HG03442 (cell line): ENCODE measurements at regions not wholly inside any gene's neighbourhood (a gene's known extent, or its start where the extent isn't known, plus 50 kb on each side); places are given as distances from the start of the nearest gene placed in this dataset.

ENCODE experiments used
- ATAC-seq: cut with Tn5 transposase; IDR thresholded peaks from one replicate; pipeline ENCODE4 v1.9.1; 2021; ENCODE audit warnings: mild to moderate bottlenecking, moderate library complexity; ENCODE audit not compliant: unreplicated experiment

DNA sequence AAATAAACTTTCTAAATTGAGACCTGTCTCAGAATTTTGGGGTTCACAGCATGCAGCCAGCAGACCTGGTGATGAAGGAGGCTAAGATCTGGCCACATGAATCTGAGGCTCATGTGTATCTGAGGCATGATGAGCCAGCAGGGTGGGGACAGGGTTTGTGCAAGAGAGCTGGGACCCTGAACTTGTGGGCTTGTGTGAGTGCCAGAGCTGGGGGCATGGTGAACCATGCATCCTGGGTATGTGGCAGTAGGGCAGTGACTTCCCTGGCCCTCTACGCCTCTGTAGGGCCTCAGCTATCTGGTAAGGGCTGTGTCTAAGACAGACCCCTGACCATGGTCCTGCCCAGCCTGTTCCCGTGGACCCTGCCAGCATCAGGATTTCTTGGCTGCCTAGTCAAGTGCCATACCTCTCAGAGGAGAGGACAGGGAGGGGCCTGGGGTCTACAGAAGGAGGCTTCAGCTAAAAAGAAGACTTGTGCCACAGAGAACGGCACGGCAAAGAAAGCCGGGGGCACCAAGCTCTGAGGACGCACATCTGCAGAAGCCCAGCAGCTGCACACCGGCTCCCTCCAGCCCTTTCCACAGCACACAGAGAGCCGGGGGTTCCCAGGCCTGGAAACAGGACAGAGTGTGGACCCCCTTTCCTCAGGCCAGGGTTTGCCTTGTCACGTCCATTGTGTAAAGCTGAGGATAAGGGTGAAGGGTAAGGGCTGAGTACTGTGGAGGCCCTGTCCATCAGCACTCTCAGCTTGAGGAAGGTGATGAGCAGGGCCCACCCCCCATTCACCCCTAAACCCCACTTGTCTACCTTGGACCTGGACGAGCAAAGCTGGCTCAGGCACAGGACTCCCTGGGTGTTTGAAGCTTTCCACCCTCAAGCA is 130.1 kb downstream of the MRPL36 start:
- no peak for ATAC-seq

DNA sequence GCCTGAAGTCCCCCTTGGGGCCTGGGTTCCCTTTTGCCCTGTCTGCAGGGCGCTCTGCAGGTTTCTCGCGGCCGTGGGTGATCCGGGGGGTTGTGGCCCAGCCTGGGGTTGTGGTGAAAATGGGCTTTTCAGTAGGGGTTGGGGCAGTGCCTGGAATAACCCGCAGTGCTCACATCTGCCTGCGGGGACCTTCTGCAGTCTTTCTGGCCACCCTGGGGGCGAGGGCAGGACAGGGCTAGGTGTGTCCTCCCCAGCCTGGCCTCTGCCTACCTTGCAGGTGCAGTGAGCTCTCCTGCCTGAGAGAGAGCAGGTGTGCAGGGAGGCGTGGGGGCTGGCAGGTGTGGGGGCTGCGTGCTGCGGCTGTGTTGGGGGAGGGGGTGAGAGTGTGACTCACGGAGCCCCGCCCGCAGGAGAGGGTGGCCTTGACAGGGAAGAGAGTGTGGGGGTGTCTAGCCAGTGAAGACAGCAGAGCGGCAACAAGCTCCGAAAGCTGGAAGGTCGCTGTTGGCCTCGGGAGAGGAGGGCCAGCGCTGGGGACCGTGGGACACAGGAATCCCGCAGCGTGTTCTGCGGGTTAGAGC is 131.4 kb downstream of the MRPL36 start:
- ATAC-seq = no peak

DNA sequence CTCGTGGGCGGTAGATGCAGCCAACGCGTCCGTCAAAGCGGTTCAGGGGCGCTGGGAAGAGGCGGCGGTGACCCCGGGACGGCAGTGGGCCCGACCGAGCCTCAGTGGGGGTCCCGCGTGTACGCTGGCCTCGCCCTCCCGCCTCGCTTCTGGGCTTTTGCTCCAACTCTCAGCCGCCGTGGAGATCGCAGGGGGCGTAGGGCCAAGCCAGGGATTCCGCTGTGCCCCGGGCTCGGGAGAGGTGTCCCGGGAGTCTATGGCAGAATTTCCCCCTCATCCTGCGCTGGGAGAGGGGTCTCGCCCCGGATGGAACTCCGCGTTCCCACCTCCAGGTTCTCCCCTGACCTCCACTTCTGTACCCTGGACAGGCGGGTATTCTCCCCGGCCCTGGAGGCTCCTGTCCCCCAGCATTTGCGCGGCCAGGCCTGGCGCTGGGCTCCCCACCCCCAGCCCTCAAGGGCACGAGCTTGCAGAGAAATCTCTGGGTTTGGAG is 131.9 kb downstream of the MRPL36 start:
- ATAC-seq = no peak

DNA sequence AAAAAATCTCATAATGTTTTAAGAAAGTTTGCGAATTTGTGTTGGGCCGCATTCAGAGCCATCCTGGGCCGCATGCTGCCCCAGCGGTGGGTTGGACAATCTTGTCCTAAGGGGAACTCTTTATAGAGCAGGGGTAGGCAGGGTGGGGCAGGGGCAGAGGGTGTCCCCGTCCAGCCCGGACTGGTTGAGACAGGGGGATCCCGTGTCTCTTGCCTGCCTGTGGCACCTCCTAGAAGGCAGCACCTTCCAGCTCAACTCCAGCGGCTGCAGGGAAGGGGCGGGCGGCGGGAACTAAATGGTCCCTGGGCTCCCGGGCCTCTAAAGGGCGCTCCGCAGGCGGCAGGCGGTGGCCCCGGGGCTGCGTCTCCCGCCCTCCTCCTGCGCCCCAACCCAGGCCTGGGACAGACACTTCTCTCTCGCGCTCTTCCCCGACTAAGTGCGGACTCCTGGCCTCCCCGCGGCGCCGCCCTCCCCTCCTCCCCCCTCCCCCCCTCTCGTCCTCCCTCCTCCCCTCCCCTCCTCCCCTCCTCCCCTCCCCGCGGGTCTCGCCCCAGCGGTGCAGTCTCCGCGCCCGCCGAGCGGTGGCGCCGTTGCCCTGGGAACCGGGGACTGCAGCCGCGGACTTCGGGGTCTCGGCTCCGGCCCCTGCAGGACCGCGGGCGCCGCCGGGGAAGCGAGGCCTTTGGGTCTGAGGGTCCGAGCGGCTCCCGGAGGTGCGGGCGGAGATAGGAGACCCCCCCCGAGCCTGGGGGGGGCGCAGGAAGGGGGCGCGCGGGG is 132.6 kb downstream of the MRPL36 start:
- no peak for ATAC-seq

DNA sequence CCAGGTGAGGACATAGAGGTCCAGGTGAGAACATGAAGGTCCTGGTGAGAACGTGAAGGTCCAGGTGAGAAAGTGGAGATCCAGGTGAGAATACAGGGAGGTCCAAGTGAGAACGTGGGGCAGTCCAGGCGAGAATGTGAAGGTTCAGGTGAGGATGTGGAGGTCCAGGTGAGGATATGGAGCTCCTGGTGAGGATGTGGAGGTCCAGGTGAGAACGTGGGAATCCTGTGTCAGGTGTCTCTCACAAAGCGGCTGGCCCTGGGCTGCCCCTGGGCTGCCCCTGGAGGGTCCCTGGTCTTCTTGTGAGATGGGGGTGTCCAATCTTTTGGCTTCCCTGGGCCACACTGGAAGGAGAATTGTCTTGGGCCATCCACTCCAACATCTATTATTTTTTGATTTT is 133.4 kb downstream of the MRPL36 start:
- ATAC-seq = no peak

DNA sequence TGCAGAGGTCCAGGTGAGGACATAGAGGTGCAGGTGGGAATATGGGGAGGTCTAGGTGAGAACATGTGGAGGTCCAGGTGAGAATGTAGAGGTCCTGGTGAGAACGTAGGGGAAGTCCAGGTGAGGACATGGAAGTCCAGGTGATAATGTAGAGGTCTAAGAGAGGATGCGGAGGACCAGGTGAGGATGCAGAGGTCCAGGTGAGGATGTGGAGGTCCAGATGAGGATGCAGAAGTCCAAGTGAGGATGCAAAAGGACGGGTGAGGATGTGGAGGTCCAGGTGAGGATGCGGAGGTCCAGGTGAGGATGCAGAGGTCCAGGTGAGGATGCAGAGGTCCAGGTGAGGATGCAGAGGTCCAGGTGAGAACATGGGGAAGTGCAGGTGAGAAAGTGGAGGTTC is 133.8 kb downstream of the MRPL36 start:
- no peak for ATAC-seq

DNA sequence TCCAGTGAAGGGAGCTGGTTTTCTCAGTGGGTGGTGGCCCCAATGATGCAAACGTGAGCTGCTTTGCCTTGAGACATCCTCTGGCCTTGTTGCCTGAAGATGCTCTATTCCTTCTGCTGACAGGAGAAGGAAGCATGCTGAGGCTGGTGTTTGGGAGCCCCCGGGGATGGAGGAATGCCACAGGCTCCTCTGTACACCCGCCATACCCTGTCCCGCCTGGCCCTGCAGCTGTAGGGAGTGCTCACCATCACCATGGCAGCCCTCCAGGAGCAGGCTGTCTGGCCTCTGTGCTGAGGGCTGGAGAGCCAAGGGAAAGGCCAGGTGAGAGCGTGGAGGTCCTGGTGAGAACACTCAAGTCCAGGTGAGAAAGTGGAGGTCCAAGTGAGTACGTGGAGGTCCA is 134.4 kb downstream of the MRPL36 start:
- no peak for ATAC-seq

DNA sequence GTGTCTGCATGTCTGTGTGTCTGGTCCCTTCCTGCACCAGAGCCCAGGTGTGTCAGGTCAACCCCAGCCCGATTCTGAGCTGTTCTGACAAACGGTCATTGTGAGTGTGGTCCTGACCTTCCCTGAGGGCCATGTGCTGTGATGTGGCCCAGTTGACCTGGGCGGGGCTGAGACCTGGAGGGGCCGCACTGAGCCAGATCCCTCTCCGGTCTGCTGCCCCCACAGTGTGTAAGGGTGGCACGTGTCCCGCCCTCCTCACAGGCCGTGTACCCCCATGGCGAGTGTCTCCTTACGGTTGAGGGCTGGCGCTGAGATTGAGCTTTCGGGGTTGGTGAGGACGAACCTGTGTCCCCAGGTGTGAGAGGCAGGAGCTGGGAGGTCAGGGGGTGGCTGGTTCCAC is 136.5 kb downstream of the MRPL36 start:
- ATAC-seq = no peak

DNA sequence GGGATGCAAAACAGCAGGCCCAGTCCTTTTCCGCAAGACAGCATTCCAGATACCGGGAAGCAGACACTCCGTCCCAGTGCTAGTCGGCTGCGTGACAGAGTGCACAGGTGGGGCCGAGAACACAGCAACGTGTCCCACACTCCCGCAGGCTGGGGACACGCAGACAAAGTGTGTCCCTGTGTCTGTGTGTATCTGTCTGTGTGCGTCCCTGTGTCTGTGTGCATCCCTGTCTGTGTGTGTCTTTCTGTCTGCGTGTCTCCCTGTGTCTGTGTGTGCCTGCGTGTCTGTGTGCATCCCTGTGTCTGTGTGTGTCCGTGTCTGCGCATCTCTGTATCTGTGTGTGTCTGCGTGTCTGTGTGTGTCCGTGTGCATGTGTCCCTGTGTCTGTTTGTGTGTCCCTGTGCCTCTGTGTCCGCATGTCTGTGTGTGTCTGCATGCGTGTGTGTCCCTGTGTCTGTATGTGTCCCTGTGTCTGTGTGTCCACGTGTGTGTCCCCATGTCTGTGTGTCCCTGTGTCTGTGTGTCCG is 137.0 kb downstream of the MRPL36 start:
- ATAC-seq = no peak

DNA sequence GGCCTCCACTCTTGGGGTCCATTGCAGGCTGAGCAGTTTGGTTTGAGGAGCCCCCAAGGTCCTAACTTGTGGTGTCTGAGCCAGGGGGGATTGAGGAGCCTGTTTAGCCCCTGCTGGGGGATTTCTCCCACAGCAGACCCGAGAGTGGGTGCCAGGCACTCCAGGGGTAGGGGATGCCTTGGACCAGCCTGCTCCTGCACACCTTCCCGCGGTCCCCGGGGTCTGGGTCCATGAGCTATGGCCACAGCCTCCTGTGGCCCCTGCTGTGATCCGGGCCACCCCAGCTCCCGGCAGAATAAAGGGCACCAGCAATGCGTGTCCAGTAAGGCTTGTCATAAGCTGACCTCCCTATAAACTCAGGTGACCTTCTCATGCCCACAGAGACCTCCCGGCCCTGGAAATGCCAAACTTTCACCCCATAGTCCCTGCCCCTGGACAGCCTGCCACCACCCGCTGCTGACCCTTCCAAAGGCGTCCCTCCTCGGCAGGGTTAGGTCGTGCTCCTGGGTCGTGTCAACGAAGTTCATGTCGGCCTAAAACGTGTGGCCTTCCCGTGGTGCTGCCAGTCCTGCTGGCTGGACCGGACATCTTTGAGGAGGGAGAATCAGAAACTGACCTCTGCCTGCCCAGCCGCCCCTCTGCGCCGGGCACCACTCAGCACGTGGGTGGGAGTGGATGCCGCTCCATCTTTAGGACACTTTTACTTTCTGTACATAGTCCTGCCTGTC is 137.6 kb downstream of the MRPL36 start:
- no peak for ATAC-seq

DNA sequence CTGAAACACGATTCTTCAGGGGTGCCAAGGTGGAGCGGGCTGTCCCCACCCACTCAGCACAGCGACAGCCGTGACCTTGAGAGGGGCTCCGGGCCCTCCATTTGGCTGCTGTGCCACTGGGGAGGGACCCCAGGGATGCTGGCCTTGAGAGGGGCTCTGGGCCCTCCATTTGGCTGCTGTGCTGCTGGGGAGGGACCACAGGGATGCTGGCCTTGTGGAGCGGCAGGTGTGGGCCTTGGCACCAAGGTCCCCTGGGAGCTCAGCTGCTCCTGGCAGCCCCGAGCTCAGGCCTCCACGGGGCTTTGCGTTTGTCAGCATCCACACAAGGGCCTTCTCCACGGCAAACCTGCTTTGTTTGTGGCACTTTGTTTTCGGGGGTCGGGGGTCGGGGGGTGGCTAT is 137.6 kb upstream of the LPCAT1 start:
- no peak for ATAC-seq

DNA sequence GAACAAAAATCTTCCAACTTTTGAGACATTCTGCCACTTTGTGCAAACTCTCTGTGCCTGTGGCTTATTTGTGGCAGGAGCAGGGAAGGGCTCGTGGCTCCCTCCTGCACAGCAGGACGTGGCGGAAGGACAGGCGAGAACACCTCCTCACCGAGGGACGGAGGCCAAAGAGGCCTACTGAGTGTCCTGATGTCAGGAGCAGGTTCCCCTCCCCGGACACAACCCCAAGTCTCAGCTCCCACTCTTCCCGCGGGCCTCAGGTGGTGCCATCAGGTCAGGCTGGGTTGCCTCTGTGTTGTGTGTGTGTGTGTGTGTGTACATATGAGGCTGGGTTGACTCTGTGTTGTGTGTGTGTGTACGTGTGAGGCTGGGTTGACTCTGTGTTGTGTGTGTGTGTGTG is 136.8 kb upstream of the LPCAT1 start:
- no peak for ATAC-seq

DNA sequence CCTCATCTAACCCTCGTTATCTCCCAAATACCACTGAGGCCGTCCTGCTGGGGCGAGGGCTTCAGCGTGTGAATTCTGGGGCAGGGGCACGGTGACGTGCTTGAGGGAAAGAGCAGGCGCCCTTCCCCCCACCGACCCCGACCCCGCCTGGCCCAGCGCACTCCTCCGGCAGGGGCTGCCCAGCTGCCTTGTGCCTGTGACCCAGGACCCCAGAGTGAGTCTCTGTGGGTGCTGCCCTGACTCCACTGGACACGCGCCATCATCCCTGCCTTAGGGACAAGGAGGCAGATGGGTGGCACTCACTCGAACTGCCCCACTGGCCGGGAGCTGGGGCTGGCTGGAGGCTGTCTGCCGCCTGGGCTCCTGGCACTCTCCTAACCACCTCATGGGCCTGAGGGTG is 136.2 kb upstream of the LPCAT1 start:
- ATAC-seq = no peak

DNA sequence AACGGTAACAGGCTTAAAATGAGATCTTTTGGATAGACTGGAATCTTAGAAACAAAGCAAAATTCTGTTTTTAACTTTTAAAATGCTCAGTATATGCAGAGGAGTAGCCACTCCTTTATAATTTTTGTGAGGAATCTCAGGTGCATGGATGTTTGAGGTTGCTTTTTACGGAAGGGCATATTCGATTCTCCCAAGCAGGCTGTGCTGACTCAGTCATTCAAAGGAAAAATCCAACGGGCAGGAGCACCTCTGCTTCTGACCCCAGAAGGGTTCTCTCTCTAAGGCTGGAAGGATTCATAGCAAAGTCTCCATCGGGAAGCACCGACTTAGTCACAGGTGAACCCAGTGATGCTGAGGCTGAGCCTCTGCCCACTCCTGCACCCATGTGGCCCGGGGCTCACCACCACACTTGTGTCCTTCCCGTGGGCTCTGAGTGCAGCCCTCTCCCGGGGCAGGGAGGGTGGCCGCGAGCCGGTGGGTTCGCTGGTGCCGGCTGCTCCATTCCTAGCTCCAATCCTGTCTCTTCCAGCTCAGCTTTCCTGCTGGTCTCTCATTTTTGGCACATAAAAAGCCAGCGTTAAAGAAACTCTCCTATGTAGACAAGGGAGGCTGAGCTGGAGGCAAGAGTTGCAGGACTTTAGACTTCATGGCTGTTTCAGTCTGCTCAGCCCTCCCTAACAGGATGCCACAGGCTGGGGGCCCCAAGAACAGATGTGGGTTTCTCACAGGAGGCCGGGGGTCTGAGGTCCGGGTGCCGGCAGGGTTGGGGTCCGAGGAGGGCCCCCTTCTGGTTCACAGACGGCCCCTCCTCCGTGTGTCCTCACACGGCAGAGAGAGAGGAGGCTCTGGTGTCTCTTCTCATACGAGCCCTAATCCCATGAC is 135.6 kb upstream of the LPCAT1 start:
- no peak for ATAC-seq

DNA sequence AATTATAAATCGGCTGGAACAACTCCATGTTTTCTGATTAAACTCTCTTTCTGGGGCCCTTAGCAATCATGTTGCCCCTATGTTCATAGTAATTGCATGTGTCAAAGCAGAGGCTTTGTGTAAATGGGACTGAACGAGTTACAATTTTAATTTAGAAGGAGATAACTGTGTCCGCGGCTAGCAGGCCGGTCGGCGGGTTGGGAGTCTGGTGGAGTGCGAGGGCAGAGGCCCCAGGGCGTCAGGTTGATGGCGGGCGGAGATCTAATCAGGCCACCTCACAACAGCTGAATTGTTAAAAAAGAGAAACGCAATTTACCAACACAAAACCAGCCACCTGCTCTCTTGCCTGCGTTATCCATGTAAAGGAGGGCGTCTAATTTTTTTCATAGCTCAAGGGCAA is 134.9 kb upstream of the LPCAT1 start:
- ATAC-seq = no peak

DNA sequence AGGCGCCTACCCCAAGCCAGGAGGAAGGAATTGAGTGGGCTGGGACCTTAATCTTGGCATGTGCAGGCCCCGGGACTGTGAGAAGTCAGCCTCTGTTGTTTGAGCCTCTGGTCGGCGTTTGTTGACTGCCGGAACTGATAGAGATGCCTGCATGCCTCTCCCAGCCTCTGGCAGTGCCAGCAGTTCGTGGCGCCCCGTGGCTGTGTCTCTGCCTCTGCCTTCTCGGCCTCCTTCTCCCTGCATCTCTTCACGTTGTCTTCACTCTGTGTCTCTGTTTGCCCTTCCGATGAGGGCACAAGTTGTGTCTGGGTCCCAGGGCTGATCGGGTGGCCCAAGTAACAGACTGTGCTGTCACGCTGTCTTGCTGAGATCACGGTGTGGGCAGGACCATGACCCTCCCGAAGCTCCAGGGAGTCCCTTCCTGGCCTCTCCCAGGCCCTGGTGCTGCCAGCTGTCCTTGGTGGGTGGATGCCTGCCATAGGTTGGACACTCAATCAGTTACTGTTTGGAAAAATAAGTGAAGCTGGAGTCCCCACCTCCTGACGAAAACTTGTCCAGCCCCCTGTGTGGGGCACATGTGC is 133.5 kb upstream of the LPCAT1 start:
- no peak for ATAC-seq

DNA sequence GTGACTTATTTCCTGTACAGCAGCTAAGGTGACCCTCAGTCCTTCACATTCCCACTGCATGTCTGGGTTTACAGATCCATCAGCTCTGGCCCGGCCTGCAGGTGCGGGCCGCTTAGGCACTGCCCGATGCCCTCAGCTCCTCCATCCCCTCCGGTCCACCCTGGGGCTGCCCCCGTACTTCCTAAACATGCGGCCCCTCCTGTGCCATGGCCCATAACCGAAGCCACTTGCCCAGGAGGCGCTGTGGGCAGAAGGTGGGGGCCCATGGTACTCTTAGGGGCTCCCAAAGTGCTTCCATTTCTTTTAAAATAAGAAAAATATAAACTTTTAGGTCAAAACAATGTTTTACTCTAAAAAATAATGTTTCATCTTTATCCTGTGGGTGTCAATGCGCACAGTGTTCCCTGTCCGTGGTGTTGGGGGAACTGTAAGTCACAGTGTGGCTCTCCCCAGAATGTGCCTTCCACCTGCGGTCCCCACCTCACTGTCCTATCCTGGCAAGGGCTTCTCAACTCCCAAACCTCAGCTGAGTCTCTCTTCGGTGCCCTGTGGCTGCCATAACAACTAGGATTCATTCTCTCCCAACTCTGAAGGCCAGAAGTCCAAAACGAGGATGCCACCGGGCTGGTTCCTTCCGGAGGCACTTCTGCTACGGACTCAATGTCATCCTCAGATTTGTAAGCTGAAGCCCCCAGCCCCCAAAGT is 132.7 kb upstream of the LPCAT1 start:
- ATAC-seq = no peak

DNA sequence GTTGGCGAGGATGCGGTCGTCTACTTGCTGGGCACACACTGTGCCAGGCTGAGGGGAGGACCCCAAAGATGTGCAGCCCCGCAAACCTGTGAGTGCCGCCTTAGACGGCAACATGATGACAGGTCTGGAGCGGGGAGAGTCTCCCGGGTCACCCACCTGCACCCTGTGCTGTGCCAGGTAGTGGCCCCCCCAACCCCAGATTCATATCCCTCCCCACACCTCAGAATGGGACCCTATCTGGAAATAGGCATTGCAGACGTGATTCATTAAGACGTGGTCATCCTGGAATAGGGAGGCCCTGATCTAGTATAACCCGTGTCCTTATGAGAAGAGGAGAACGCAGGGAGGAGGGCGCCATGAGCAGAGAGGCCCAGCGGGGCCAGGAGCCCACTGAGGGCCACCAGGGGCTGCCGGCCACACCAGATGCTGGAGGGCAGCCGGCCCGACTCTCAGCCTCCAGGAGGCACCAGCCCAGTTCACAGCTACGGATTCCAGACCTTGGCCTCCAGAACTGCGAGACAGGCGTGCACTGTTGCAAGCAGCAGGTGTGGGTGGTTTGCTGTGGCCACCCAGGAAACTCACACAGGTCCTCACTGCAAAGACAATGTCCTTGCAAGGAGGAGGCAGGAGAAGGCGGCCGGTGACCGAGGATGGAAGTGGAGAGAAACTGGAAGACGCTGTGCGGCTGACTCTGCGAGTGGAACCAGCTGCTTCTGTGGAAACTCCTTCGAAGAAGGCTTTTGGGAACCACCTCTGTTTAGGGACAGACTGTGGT is 131.9 kb upstream of the LPCAT1 start:
- no peak for ATAC-seq
